GM12864 (cell line): ENCODE measurements at regions not wholly inside any gene's neighbourhood (a gene's known extent, or its start where the extent isn't known, plus 50 kb on each side); places are given as distances from the start of the nearest gene placed in this dataset.
"Not testable (repeated sequence)": the region's sequence is repeated elsewhere in the genome, so short reads cannot be mapped to it uniquely, and the experiment has no call there.

Source experiments
- DNase-seq: peaks from one replicate; pipeline ENCODE4 v3.0.0-alpha.2; 2011; ENCODE audit warnings: low read depth
- H3K4me3 ChIP-seq: 2 replicates; pipeline ENCODE4 v1.5.1; 2011; ENCODE audit warnings: mild to moderate bottlenecking, low read depth, low read length, control low read depth
- CTCF ChIP-seq: IDR thresholded peaks from 2 replicates; pipeline ENCODE4 v1.5.1; 2011; ENCODE audit warnings: low read depth, mild to moderate bottlenecking, moderate library complexity, low read length, control low read depth, inconsistent platforms; ENCODE audit errors: missing control alignments

GRCh38 chr1:173377266-173377665 lies 99.9 kb upstream of the PRDX6 start:
- DNase-seq: no peak
- no peak overlapping the region for H3K4me3 ChIP-seq
- no peak for TF ChIP-seq CTCF

- no peak for TF ChIP-seq CTCF
- no peak for DNase-seq
- H3K4me3 ChIP-seq: no peak overlapping the region
Measured at GRCh38 chr1:173383351-173383750, 93.8 kb upstream of the PRDX6 start.

GRCh38 chr1:173388352-173388751 lies 88.8 kb upstream of the PRDX6 start:
- H3K4me3 ChIP-seq: no peak overlapping the region
- DNase-seq: no peak
- no peak for TF ChIP-seq CTCF

GRCh38 chr1:173392895-173393658 lies 84.1 kb upstream of the PRDX6 start:
- DNase-seq: no peak
- TF ChIP-seq CTCF: no peak
- H3K4me3 ChIP-seq: no peak overlapping the region

GRCh38 chr1:173393659-173394000 lies 83.5 kb upstream of the PRDX6 start:
- DNase-seq: no peak
- no peak overlapping the region for H3K4me3 ChIP-seq
- no peak for TF ChIP-seq CTCF

- not testable (repeated sequence) for DNase-seq, H3K4me3 ChIP-seq
Measured at GRCh38 chr1:173394813-173395212, 82.3 kb upstream of the PRDX6 start.

- no peak for DNase-seq
- no peak for TF ChIP-seq CTCF
- H3K4me3 ChIP-seq: no peak overlapping the region
Measured at GRCh38 chr1:173395762-173396161, 81.4 kb upstream of the PRDX6 start.
